Activated B cell treated with CpG ODN at 0.5 μM for 24 hours (primary cell): ENCODE measurements at regions not wholly inside any gene's neighbourhood (a gene's known extent, or its start where the extent isn't known, plus 50 kb on each side); places are given as distances from the start of the nearest gene placed in this dataset.

Experiments
- ATAC-seq: fragments of 200-7000 bp; cut with Tn5 transposase; one replicate; pipeline ENCODE4 v1.10.0; 2021; ENCODE audit warnings: low read depth, mild to moderate bottlenecking, moderate library complexity
- CTCF ChIA-PET: fragments of 350-600 bp; sonication (Branson Sonifier 250); formaldehyde crosslinking; loops from one replicate; lab custom pipeline; 2021; ENCODE audit warnings: antibody characterized with exemption; lab: Charles Lee
- POLR2A ChIA-PET: fragments of 350-600 bp; sonication (Branson Sonifier 250); formaldehyde crosslinking; loops from one replicate; lab custom pipeline; 2021; ENCODE audit warnings: antibody characterized with exemption; lab: Charles Lee
- DNase-seq: peaks from one replicate; pipeline ENCODE4 v3.0.0; 2022
- H3K27ac Mint-ChIP-seq: one replicate; pipeline ENCODE4 v1.8.0; 2020; ENCODE audit warnings: mixed read lengths
- H3K27me3 Mint-ChIP-seq: one replicate; pipeline ENCODE4 v1.8.0; 2021; ENCODE audit warnings: mixed read lengths
- H3K36me3 Mint-ChIP-seq: one replicate; pipeline ENCODE4 v1.8.0; 2021; ENCODE audit warnings: low read depth, mixed read lengths
- H3K4me1 Mint-ChIP-seq: one replicate; pipeline ENCODE4 v1.8.0; 2021; ENCODE audit warnings: mixed read lengths
- H3K4me3 Mint-ChIP-seq: one replicate; pipeline ENCODE4 v1.8.0; 2020; ENCODE audit warnings: mild to moderate bottlenecking, mixed read lengths
- H3K9me3 Mint-ChIP-seq: one replicate; pipeline ENCODE4 v1.8.0; 2020; ENCODE audit warnings: mixed read lengths
- CTCF ChIP-seq: fragments of 200-600 bp; IDR thresholded peaks from one replicate; pipeline ENCODE4 v1.8.0; 2022; ENCODE audit warnings: antibody characterized with exemption, mild to moderate bottlenecking
- intact Hi-C: fragments of 100-400 bp; cut with micrococcal nuclease; formaldehyde crosslinking; loops from one replicate; pipeline ENCODE4 v1.15.1; 2024

- Mint-ChIP-seq H3K4me1 (no peaks in the 10 kb centered on the region), H3K9me3 (peaks cover 1% of the 10 kb centered on the region), H3K27me3 (no peaks in the 10 kb centered on the region), H3K27ac (no peak overlapping the region), H3K36me3 (no peaks in the 10 kb centered on the region), H3K4me3 (no peak overlapping the region)
- DNase-seq = no peak
- intact Hi-C loops = no loop called here
- no peak for TF ChIP-seq CTCF
- no peak for ATAC-seq
- ChIA-PET CTCF (no interaction called here), POLR2A (no interaction called here)
Measured at GRCh38 chr1:73765551-73766233, 432.3 kb downstream of the LRRIQ3 start.

DNA sequence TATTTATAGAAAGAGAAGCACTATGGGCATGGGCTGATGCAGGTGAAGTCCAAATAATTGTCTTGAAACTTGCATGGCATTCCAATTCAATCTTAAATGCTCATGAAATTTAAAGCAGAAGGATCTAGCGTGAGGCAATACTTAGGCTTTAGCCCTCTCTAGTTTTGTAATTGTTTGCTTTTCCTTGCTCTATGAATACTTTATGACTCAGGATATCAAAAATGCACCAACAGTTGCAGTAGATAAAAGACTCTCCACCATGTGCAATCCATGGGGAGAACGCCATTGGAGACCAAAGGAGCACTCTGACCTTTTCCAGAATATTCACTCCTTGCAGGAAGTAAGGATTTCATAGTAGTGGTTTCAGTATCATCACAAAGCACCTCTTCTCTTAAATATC lies 436.4 kb downstream of the LRRIQ3 start:
- intact Hi-C loops = no loop called here
- Mint-ChIP-seq H3K9me3 (peaks cover 1% of the 10 kb centered on the region), H3K27ac (no peak overlapping the region), H3K27me3 (no peaks in the 10 kb centered on the region), H3K4me3 (no peak overlapping the region), H3K4me1 (no peaks in the 10 kb centered on the region), H3K36me3 (no peaks in the 10 kb centered on the region)
- no peak for DNase-seq
- POLR2A ChIA-PET = no interaction called here
- CTCF ChIA-PET = no interaction called here
- no peak for ATAC-seq
- no peak for TF ChIP-seq CTCF

GRCh38 chr1:73759011-73759410 lies 439.0 kb downstream of the LRRIQ3 start:
- intact Hi-C loops = no loop called here
- H3K36me3 Mint-ChIP-seq = no peaks in the 10 kb centered on the region
- H3K9me3 Mint-ChIP-seq = no peaks in the 10 kb centered on the region
- H3K4me3 Mint-ChIP-seq = no peak overlapping the region
- H3K27me3 Mint-ChIP-seq = no peaks in the 10 kb centered on the region
- CTCF ChIA-PET = no interaction called here
- H3K27ac Mint-ChIP-seq = no peak overlapping the region
- TF ChIP-seq CTCF = no peak
- POLR2A ChIA-PET = no interaction called here
- no peaks in the 10 kb centered on the region for H3K4me1 Mint-ChIP-seq
- DNase-seq (no peak), ATAC-seq (no peak)

- intact Hi-C loops = no loop called here
- H3K4me1 Mint-ChIP-seq = no peaks in the 10 kb centered on the region
- no peaks in the 10 kb centered on the region for H3K9me3 Mint-ChIP-seq
- DNase-seq (no peak), ATAC-seq (no peak)
- no peaks in the 10 kb centered on the region for H3K36me3 Mint-ChIP-seq
- CTCF ChIA-PET = no interaction called here
- H3K27ac Mint-ChIP-seq = no peak overlapping the region
- no peak overlapping the region for H3K4me3 Mint-ChIP-seq
- POLR2A ChIA-PET = no interaction called here
- no peaks in the 10 kb centered on the region for H3K27me3 Mint-ChIP-seq
- no peak for TF ChIP-seq CTCF
Measured at GRCh38 chr1:73756817-73757216, 441.2 kb downstream of the LRRIQ3 start.

DNA sequence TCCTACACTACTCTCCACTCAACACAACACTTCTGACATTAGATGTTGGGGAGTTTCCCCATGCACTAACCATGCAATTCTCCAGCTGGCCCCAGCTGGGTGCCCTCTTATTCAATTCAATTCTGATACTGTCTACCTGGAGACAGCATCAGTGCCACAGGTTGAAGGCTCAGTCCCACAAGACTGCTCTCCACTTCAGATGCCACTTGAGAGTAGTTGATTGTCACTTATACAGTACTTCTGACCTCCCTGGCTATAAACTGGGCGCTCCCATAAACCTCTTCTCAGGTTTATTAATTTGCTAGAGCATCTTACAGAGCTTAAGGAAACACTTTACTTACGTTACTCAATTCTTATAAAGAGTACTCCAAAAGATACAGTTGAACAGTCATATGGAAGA lies 442.3 kb downstream of the LRRIQ3 start:
- no peak overlapping the region for H3K27ac Mint-ChIP-seq
- CTCF ChIA-PET = no interaction called here
- no peak overlapping the region for H3K4me3 Mint-ChIP-seq
- DNase-seq = no peak
- POLR2A ChIA-PET = no interaction called here
- no peak for TF ChIP-seq CTCF
- no peaks in the 10 kb centered on the region for H3K36me3 Mint-ChIP-seq
- no peak for ATAC-seq
- H3K4me1 Mint-ChIP-seq = no peaks in the 10 kb centered on the region
- H3K9me3 Mint-ChIP-seq = no peaks in the 10 kb centered on the region
- intact Hi-C loops = no loop called here
- no peaks in the 10 kb centered on the region for H3K27me3 Mint-ChIP-seq
